B cell (primary cell): ENCODE measurements at regions not wholly inside any gene's neighbourhood (a gene's known extent, or its start where the extent isn't known, plus 50 kb on each side); places are given as distances from the start of the nearest gene placed in this dataset.

ENCODE experiments used
- ATAC-seq: fragments of 200-7000 bp; cut with Tn5 transposase; one replicate; pipeline ENCODE4 v1.10.0; 2021; ENCODE audit warnings: low read depth, mild to moderate bottlenecking, moderate number of reproducible peaks, moderate library complexity
- CTCF ChIA-PET: fragments of 350-600 bp; sonication (Branson Sonifier 250); formaldehyde crosslinking; loops from one replicate; lab custom pipeline; 2021; ENCODE audit warnings: antibody characterized with exemption, inconsistent platforms; lab: Charles Lee
- POLR2A ChIA-PET: fragments of 350-600 bp; sonication (Branson Sonifier 250); formaldehyde crosslinking; loops from one replicate; lab custom pipeline; 2021; ENCODE audit warnings: antibody characterized with exemption; lab: Charles Lee
- DNase-seq: peaks from one replicate; pipeline ENCODE4 v3.0.0; 2013
- H2AFZ ChIP-seq: 2 replicates; pipeline ENCODE4 v1.6.1; 2012; ENCODE audit warnings: mild to moderate bottlenecking, low read depth, low read length; ENCODE audit not compliant: insufficient read depth, poor library complexity, severe bottlenecking
- H3K27ac ChIP-seq, 2 donors: 1 replicate in 1 of 2; 2 replicates in 1 of 2; pipeline ENCODE4 v1.5.1; 2012 to 2013; ENCODE audit warnings: low read length in 2 of 2, mild to moderate bottlenecking in 2 of 2, moderate library complexity in 1 of 2
- H3K27me3 ChIP-seq, 4 experiments: fragments of 200-600 bp in 1 of 4; sonication (generic) in 1 of 4; replicated peaks in 1 of 4; 1 replicate in 2 of 4; 2 replicates in 2 of 4; pipeline versions ENCODE4 v1.6.1 to v1.7.0; 2013 to 2016; ENCODE audit warnings: low read length in 3 of 4, mild to moderate bottlenecking in 2 of 4, mixed read lengths in 1 of 4, moderate library complexity in 1 of 4; ENCODE audit not compliant: insufficient read depth in 4 of 4, control insufficient read depth in 3 of 4; ENCODE audit errors: control extremely low read depth in 1 of 4
- H3K36me3 ChIP-seq, 2 experiments: replicated peaks in 1 of 2; 1 replicate in 1 of 2; 2 replicates in 1 of 2; pipeline versions ENCODE4 v1.6.1 to v1.7.1; 2013; ENCODE audit warnings: low read length in 1 of 2; ENCODE audit not compliant: insufficient read depth in 2 of 2, control insufficient read depth in 1 of 2; ENCODE audit errors: control extremely low read depth in 1 of 2, extremely low read depth in 1 of 2
- H3K4me1 ChIP-seq, 2 donors: fragments of 200-600 bp in 1 of 2; sonication (generic) in 1 of 2; 1 replicate in 1 of 2; 2 replicates in 1 of 2; pipeline versions ENCODE4 v1.5.1 to v1.6.1; 2013 to 2017; ENCODE audit warnings: low read length in 2 of 2; ENCODE audit not compliant: control insufficient read depth in 2 of 2, insufficient read depth in 2 of 2
- H3K4me2 ChIP-seq: replicated peaks from 2 replicates; pipeline ENCODE3; 2012; ENCODE audit warnings: mild to moderate bottlenecking, low read depth, low read length; ENCODE audit not compliant: poor library complexity, severe bottlenecking
- H3K4me3 ChIP-seq, 5 experiments: fragments of 200-600 bp in 1 of 5; sonication (generic) in 1 of 5; 1 replicate in 3 of 5; 2 replicates in 2 of 5; pipeline versions ENCODE4 v1.5.1 to v1.7.0; 2011 to 2016; ENCODE audit warnings: low read length in 4 of 5, mild to moderate bottlenecking in 4 of 5, low read depth in 2 of 5, control low read depth in 1 of 5, moderate library complexity in 1 of 5; ENCODE audit not compliant: insufficient read depth in 1 of 5; ENCODE audit errors: control extremely low read depth in 1 of 5, extremely low read depth in 1 of 5
- H3K79me2 ChIP-seq: fragments of 200-600 bp; sonication (generic); one replicate; pipeline ENCODE4 v1.6.0; 2016; ENCODE audit warnings: low read length; ENCODE audit not compliant: control insufficient read depth, insufficient read depth
- H3K9ac ChIP-seq: fragments of 200-600 bp; sonication (generic); 2 replicates; pipeline ENCODE4 v1.6.1; 2017; ENCODE audit warnings: mild to moderate bottlenecking, low read length, moderate library complexity
- H3K9me3 ChIP-seq, 3 donors: one replicate each; pipeline versions ENCODE4 v1.6.1 to v1.7.1; 2013; ENCODE audit warnings: low read length in 2 of 3; ENCODE audit not compliant: control insufficient read depth in 2 of 3, insufficient read depth in 1 of 3; ENCODE audit errors: control extremely low read depth in 1 of 3
- H4K20me1 ChIP-seq: 2 replicates; pipeline ENCODE4 v1.6.0; 2012; ENCODE audit warnings: mild to moderate bottlenecking, low read length; ENCODE audit not compliant: insufficient read depth, control insufficient read depth, poor library complexity, severe bottlenecking
- H3K27ac Mint-ChIP-seq: one replicate; pipeline ENCODE4 v1.8.0; 2021; ENCODE audit warnings: mixed read lengths
- H3K27me3 Mint-ChIP-seq: one replicate; pipeline ENCODE4 v1.8.0; 2021; ENCODE audit warnings: mixed read lengths
- H3K4me1 Mint-ChIP-seq: one replicate; pipeline ENCODE4 v1.8.0; 2021; ENCODE audit warnings: mixed read lengths
- H3K4me3 Mint-ChIP-seq: one replicate; pipeline ENCODE4 v1.8.0; 2021; ENCODE audit warnings: mixed read lengths
- H3K9me3 Mint-ChIP-seq: one replicate; pipeline ENCODE4 v1.8.0; 2022; ENCODE audit warnings: mixed read lengths; ENCODE audit not compliant: insufficient read depth
- CTCF ChIP-seq: fragments of 200-600 bp; IDR thresholded peaks from one replicate; pipeline ENCODE4 v1.8.0; 2022; ENCODE audit warnings: antibody characterized with exemption, mild to moderate bottlenecking
- EZH2 ChIP-seq: IDR thresholded peaks from 2 replicates; pipeline ENCODE4 v1.6.1; 2012; ENCODE audit warnings: borderline replicate concordance, low read depth, mild to moderate bottlenecking, moderate library complexity, low read length; ENCODE audit not compliant: insufficient read depth, poor library complexity, severe bottlenecking
- WGBS: methylation state at CpG from one replicate; pipeline ENCODE4 v1.1.5; 2013; ENCODE audit warnings: missing lambda C conversion rate; ENCODE audit not compliant: insufficient coverage; 5-methylcytosine and 5-hydroxymethylcytosine counted together
- intact Hi-C: fragments of 100-400 bp; cut with micrococcal nuclease; formaldehyde crosslinking; loops from one replicate; pipeline ENCODE4 v1.10.0; 2022

DNA sequence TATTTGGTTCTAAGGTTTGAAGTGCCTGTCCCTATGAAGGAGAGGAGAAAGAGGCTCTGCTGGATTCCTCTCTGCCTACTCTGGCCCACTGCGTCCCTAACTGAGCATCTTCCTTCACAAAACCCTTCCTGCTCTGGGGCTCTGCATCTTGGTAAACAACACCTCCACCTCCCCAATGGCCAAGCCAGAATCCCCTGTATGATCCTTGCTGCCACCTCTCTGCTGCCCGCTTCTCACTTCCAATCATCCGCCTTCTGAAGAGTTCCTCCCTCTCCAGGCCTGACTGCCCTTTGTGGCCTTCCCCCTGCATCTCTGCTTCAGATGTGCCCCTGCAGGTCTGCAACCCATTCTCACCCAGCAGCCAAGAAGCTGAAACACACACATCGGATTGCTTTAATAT lies 110.6 kb upstream of the RPH3A start:
- Histone ChIP-seq H3K4me1 (no peaks in the 10 kb centered on the region), H3K4me3 (no peak overlapping the region), H3K27me3 (no peaks in the 10 kb centered on the region), H3K27ac (no peak overlapping the region), H3K36me3 (no peaks in the 10 kb centered on the region), H4K20me1 (no peaks in the 10 kb centered on the region), H3K4me2 (no peak overlapping the region), H3K79me2 (no peaks in the 10 kb centered on the region), H3K9ac (no peak overlapping the region), H3K9me3 (no peaks in the 10 kb centered on the region), H2AFZ (no peak overlapping the region)
- Mint-ChIP-seq H3K9me3 (peaks cover 2% of the 10 kb centered on the region), H3K4me3 (no peak overlapping the region), H3K27me3 (peaks cover 55% of the 10 kb centered on the region), H3K4me1 (no peaks in the 10 kb centered on the region), H3K27ac (no peak overlapping the region)
- POLR2A ChIA-PET = no interaction called here
- TF ChIP-seq EZH2 (no peak), CTCF (no peak)
- DNase-seq (no peak), ATAC-seq (no peak)
- CTCF ChIA-PET = no interaction called here
- 94% methylated on average over 2 of the region's 4 CpGs for WGBS
- intact Hi-C loops = no loop called here

DNA sequence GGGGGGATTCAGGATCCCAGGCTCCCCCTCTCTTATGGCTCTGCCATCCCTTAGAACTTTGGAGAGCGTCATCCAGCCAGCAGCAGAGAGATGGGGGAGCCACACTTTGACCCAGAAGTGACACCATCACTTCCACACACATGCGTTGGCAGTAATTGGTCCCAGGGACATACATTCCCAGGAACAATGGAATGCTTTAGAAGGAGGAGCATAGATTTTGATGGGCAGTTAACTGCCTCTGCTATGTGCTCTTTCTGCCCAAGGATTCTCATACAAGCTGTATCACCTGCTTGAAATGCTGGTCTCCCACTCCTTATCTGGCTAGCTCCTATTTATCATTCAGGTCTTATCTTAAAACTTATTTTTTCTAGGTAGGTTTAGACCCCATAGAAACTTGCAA lies 109.0 kb upstream of the RPH3A start:
- WGBS = no CpG with 5 or more reads among the region's 2 CpGs
- Histone ChIP-seq H3K79me2 (no peaks in the 10 kb centered on the region), H3K27ac (no peak overlapping the region), H3K9me3 (no peaks in the 10 kb centered on the region), H3K4me2 (no peak overlapping the region), H3K9ac (no peak overlapping the region), H3K4me1 (no peaks in the 10 kb centered on the region), H4K20me1 (no peaks in the 10 kb centered on the region), H3K4me3 (no peak overlapping the region), H2AFZ (no peak overlapping the region), H3K27me3 (peaks cover 0 to 2% (median 0%) of the 10 kb centered on the region in 4 experiments), H3K36me3 (no peaks in the 10 kb centered on the region)
- DNase-seq (no peak), ATAC-seq (no peak)
- no peak overlapping the region for H3K27ac Mint-ChIP-seq
- TF ChIP-seq CTCF (no peak), EZH2 (no peak)
- peaks cover 51% of the 10 kb centered on the region for H3K27me3 Mint-ChIP-seq
- H3K9me3 Mint-ChIP-seq = peaks cover 2% of the 10 kb centered on the region
- no peak overlapping the region for H3K4me3 Mint-ChIP-seq
- intact Hi-C loops = no loop called here
- CTCF ChIA-PET = no interaction called here
- POLR2A ChIA-PET = no interaction called here
- H3K4me1 Mint-ChIP-seq = no peaks in the 10 kb centered on the region
